Effector CD4-positive, alpha-beta T cell (primary cell): ENCODE measurements at regions not wholly inside any gene's neighbourhood (a gene's known extent, or its start where the extent isn't known, plus 50 kb on each side); places are given as distances from the start of the nearest gene placed in this dataset.
A peak's percentile ranks its signal among the peaks of the same experiment; 100 is the strongest.
"Not testable (repeated sequence)": the region's sequence is repeated elsewhere in the genome, so short reads cannot be mapped to it uniquely, and the experiment has no call there.

ENCODE experiments used
- DNase-seq: peaks from one replicate; pipeline ENCODE4 v3.0.0-alpha.2; 2020

- no peak for DNase-seq
Measured at GRCh38 chr1:157407917-157408525, 144.3 kb downstream of the FCRL5 start.

GRCh38 chr1:157407367-157407766, 144.9 kb downstream of the FCRL5 start:
- no peak for DNase-seq

DNA sequence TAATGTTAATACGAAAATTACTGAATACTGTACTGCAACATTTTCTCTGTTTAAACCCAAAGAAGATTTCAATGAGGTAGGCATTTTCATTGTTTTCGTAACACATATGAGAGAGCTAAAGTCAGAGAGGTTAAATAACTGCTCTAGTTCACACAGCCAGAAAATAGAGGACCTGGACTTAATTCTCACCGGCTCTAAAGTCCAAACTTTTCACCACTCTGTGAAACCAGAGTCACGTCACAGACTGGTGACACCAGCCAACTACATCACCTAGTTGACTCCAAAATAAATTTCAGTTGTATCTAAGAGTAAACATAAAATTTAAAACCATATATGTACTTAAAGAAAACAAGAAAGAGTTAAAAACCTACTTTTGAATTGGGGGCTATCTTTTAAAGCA, 146.7 kb downstream of the FCRL5 start:
- DNase-seq, result no peak

GRCh38 chr1:157404614-157405013, 147.7 kb downstream of the FCRL5 start:
- DNase-seq, result no peak

DNA sequence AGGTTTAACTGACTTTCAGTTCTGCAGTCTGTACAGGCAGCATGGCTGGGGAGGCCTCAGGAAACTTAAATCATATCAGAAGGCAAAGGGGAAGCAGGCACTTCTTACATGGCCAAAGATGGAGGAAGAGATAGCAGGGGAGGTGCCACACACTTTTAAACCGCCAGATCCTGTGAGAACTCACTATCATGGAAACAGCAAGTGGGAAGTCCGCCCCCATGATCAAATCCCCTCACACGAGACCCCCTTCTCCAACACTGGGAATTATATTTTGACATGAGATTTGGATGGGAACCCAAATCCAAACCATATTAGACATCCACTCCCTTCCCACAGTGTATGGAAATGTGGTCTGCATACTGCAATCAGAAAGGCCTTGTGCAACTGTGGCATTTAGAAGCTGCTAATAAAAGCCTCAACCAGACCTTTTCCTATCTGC, 148.2 kb downstream of the FCRL5 start:
- DNase-seq, result no peak

DNA sequence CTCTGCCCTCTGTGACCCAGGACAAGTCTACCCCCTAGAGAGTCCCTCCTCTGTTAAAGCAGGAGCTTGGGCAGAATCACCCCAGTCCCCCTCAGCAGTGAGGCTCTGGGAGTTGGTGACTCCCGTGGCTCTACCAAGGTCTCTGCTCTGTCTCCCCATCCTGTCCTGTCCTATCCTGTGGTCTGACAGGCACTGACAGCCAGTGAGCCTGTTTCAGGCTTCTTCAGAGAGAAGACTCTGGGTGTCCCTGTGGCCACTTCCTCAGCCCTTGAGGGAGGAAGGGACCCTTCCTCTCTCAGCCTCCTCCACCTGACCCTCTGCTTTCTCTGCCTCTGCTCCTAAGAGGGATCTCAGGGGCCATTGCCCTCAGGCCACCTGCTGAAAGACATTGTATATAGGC, 148.7 kb downstream of the FCRL5 start:
- no peak for DNase-seq

DNA sequence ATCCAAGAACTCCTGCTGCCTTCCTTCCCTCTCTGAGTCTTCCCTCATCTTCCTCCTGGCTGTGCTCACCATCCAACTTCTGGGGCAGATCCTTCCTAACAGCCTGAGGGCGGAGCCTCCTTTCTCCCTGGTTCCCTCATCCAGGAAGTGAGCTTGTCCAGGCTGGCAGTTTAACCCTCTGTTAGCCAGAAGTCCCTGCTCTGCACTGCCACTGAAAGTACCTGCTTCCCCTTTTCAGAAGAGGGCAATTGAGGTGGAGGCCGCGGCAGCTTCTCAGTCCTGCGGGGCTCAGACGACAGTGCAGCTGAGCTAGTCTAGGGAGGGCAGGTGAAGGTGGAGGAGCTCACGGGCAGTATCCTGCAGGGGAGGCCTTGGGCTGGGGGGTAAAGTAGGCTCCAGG, 149.1 kb downstream of the FCRL5 start:
- no peak for DNase-seq

DNA sequence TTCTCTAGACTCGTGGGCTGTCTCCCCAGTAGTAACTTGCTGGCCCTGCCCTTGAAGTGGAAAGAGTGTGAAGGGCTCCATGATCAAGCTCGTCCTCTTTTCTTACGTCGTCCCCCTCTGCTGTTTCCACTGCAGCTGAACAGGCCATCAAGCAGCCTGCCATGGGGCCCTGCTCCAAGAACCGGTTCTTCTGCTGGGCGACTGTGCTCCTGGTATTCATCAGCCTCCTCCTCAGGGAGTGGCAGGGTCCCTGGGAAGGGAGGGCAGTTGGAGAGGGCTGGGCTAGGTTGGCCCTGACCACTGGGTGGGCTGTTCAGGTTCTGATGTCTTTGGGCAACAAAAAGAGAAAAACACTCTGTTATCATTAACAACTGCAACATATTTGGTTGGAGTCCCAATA, 151.5 kb downstream of the FCRL5 start:
- no peak for DNase-seq

GRCh38 chr1:157399984-157400382, 152.3 kb downstream of the FCRL5 start:
- DNase-seq, result no peak

- DNase-seq, result no peak
Measured at GRCh38 chr1:157399343-157399983, 152.9 kb downstream of the FCRL5 start.

DNA sequence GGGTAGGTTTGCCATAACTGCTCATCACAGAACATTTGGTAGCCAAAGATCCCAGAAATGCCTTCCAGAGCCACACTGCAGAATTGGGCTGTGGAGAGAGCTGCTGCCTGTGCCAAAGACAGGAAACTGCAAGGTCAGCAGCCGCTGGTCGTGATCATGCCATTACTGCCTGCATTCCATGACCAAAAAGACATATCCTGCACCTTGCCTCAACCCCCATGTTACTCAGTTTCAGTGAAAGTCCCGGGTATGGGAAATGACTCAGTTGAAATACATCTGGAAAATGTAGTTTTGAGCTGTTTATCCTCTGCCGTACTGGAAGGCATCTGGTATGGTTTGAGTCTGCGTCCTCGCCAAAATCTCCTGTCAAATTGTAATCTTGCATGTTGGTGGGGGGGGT, 161.7 kb downstream of the FCRL5 start:
- DNase-seq, result no peak

DNA sequence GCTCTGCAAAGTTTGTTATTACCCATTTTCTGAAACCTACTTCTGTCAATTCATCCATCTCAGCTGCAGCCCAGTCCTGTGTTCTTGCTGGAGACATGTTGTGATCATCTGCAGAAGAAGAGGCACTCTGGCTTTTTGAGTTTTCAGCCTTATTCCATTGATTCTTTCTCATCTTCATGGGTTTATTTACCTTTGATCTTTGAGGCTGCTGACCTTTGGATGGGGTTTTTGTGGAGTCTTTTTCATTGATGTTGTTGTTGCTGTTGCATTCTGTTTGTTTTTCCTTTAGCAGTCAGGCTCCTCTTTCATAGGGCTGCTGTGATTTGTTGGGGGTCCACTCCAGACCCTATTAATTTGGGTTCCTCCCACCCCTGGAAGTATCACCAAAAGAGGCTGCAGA, 164.3 kb downstream of the FCRL5 start:
- DNase-seq, result no peak

- no peak for DNase-seq
Measured at GRCh38 chr1:157384258-157384657, 168.1 kb downstream of the FCRL5 start.

DNA sequence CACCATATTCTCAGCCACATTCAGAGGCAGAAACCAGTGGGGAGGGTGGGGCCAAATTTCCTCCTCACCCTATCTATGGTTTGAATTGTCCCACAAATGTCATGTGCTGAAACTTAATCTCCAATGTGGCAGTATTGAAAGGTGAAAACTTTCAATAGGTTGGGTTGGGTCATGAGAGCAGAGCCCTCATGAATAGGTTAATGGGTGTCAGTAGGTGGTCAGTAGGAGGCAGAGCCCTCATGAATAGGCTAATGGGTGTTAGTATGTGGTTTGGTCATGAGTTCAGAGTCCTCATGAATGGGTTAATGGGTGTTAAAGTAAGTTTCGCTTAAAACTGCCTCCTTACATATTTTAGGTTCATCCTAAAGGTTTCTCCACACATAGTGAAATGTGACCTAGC, 170.0 kb downstream of the FCRL5 start:
- no peak for DNase-seq

- no peak for DNase-seq
Measured at GRCh38 chr1:157380523-157380922, 171.8 kb downstream of the FCRL5 start.

- not testable (repeated sequence) for DNase-seq
Measured at GRCh38 chr1:157377280-157377713, 175.0 kb downstream of the FCRL5 start.

GRCh38 chr1:157376681-157377080, 175.6 kb downstream of the FCRL5 start:
- no peak for DNase-seq

GRCh38 chr1:157372311-157372710, 180.0 kb downstream of the FCRL5 start:
- not testable (repeated sequence) for DNase-seq

GRCh38 chr1:157371826-157372225, 180.5 kb downstream of the FCRL5 start:
- no peak for DNase-seq

- DNase-seq, result no peak
Measured at GRCh38 chr1:157371221-157371620, 181.1 kb downstream of the FCRL5 start.

DNA sequence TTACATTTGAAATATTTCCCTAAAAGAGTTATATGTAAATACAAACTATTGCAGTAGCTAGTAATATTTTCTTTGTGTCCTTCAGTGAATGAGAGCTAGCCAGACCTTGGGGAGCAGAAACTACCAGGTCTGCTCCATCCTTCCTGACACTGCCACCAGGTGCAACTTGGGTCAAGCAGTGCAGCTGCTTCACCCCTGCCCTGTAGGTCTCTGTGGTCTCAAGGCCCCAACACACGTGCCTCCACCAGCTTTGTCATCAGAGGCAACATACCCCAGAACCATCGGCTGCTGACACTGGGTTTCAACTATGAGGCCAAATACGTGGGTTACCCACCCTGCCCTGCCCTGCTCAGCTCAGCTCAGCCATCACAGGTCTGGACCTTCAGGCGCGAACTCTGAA, 181.6 kb downstream of the FCRL5 start:
- no peak for DNase-seq

GRCh38 chr1:157369808-157370521, 182.3 kb downstream of the FCRL5 start:
- DNase-seq, result peak; percentile 5

DNA sequence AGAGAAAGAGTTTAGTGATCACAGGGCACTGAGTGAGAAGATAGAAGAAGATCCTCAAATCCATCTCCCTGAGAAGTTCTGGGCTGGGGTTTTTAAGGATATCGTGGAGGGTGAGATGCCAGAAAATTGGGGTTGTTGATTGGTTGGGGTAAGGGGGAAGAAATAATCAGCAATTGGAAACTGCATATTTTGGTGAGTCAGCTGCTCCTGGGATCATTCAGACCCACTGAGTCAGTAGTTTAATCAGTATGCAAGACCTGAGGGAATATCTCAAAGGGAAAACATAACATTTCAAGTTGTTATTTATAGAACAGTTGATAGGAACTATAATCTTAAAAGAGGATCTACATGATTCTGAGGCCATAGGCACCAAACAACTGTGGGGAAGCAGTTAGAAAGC, 183.4 kb downstream of the FCRL5 start:
- DNase-seq, result not testable (repeated sequence)

DNA sequence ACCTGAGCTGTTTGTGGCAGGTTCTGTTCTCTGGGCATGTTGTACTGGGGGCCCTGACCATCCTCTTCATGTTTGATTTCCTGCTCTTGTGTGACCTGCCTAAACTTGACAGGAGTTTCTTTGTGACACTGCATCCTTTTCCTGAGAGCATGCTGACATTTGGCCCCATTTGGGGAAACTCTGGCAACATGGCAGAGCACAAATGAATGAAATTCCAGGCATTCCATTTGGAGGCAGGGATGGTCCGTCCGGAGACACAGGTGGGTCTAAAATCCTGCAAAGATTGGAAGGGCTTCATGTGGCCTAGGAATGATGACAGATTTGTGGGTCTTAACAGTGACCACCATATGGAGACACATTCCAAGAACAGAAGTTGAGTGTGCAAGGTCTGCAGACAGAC, 184.0 kb downstream of the FCRL5 start:
- DNase-seq, result no peak
